ENCODE measurements at regions not wholly inside any gene's neighbourhood (a gene's known extent, or its start where the extent isn't known, plus 50 kb on each side); places are given as distances from the start of the nearest gene placed in this dataset.

- TF ChIP-seq CTCF (conservative IDR thresholded peaks at IDR 0.05), result no peak
- TF ChIP-seq EZH2 (IDR thresholded peaks at IDR 0.05; ENCODE audit: low read depth), result no peak
These were observed 367.7 kb upstream of the NEGR1 start for GRCh38 chr1:72649991-72650390.

Measured in PC-9 (cell line).